Hepatocyte (in vitro differentiated cells): ENCODE measurements at regions not wholly inside any gene's neighbourhood (a gene's known extent, or its start where the extent isn't known, plus 50 kb on each side); places are given as distances from the start of the nearest gene placed in this dataset.

Experiments
- DNase-seq: peaks from one replicate; pipeline ENCODE4 v3.0.0-alpha.2; 2016; ENCODE audit warnings: low spot score
- H2AFZ ChIP-seq: fragments of 200-600 bp; sonication (generic); 2 replicates; pipeline ENCODE4 v1.6.0; 2016; ENCODE audit warnings: antibody characterized with exemption, mild to moderate bottlenecking
- H3K27ac ChIP-seq: fragments of 200-600 bp; sonication (generic); 2 replicates; pipeline ENCODE4 v1.5.1; 2016; ENCODE audit warnings: mild to moderate bottlenecking
- H3K27me3 ChIP-seq: fragments of 200-600 bp; sonication (generic); 2 replicates; pipeline ENCODE4 v1.6.1; 2016
- H3K36me3 ChIP-seq: fragments of 200-600 bp; sonication (generic); replicated peaks from 2 replicates; pipeline ENCODE4 v1.5.1; 2016; ENCODE audit warnings: low read depth; ENCODE audit not compliant: insufficient read depth
- H3K4me1 ChIP-seq: fragments of 200-600 bp; sonication (generic); 2 replicates; pipeline ENCODE4 v1.5.1; 2016; ENCODE audit warnings: mild to moderate bottlenecking, moderate library complexity; ENCODE audit not compliant: insufficient read depth
- H3K4me2 ChIP-seq: fragments of 200-600 bp; sonication (generic); 2 replicates; pipeline ENCODE4 v1.6.0; 2016
- H3K4me3 ChIP-seq: fragments of 200-600 bp; sonication (generic); 2 replicates; pipeline ENCODE4 v1.5.1; 2016; ENCODE audit warnings: mild to moderate bottlenecking
- H3K79me2 ChIP-seq: fragments of 200-600 bp; sonication (generic); 2 replicates; pipeline ENCODE4 v1.6.0; 2017; ENCODE audit warnings: mild to moderate bottlenecking
- H3K9me2 ChIP-seq: fragments of 200-600 bp; sonication (generic); replicated peaks from 2 replicates; pipeline ENCODE4 v1.6.0; 2017; ENCODE audit warnings: mild to moderate bottlenecking; ENCODE audit not compliant: insufficient read depth
- H3K9me3 ChIP-seq: fragments of 200-600 bp; sonication (generic); 2 replicates; pipeline ENCODE4 v1.5.1; 2016; ENCODE audit warnings: low read depth, mild to moderate bottlenecking
- H4K20me1 ChIP-seq: fragments of 200-600 bp; sonication (generic); 2 replicates; pipeline ENCODE4 v1.6.0; 2016; ENCODE audit warnings: mild to moderate bottlenecking; ENCODE audit not compliant: insufficient read depth, poor library complexity, severe bottlenecking
- EZH2 ChIP-seq: fragments of 200-600 bp; sonication (generic); IDR thresholded peaks from 2 replicates; pipeline ENCODE4 v1.6.1; 2016; ENCODE audit warnings: antibody characterized with exemption, mild to moderate bottlenecking, borderline replicate concordance
- EZH2phosphoT487 ChIP-seq: fragments of 200-600 bp; sonication (generic); IDR thresholded peaks from one replicate; pipeline ENCODE4 v1.6.1; 2018; ENCODE audit warnings: antibody characterized with exemption, mild to moderate bottlenecking, low read depth, moderate library complexity; ENCODE audit not compliant: unreplicated experiment, severe bottlenecking
- whole genome bisulfite sequencing: methylation state at CpG from one replicate; pipeline ENCODE4 v1.1.6; 2016; ENCODE audit warnings: low lambda C conversion rate; ENCODE audit errors: missing lambda C conversion rate; 5-methylcytosine and 5-hydroxymethylcytosine counted together
- TF ChIP-seq, protein P1 (sequence below): fragments of 200-600 bp; sonication (generic); IDR thresholded peaks from 2 replicates; pipeline ENCODE4 v1.5.1; 2016; ENCODE audit warnings: antibody characterized with exemption, mild to moderate bottlenecking; ENCODE audit not compliant: poor library complexity

- H3K27ac ChIP-seq = no peak overlapping the region
- no peaks in the 10 kb centered on the region for H3K27me3 ChIP-seq
- WGBS = 69% methylated on average over 3 of the region's 3 CpGs
- no peak overlapping the region for H2AFZ ChIP-seq
- H3K4me1 ChIP-seq = no peaks in the 10 kb centered on the region
- TF ChIP-seq EZH2 (no peak), EZH2phosphoT487 (no peak)
- TF ChIP-seq, protein P1, sequence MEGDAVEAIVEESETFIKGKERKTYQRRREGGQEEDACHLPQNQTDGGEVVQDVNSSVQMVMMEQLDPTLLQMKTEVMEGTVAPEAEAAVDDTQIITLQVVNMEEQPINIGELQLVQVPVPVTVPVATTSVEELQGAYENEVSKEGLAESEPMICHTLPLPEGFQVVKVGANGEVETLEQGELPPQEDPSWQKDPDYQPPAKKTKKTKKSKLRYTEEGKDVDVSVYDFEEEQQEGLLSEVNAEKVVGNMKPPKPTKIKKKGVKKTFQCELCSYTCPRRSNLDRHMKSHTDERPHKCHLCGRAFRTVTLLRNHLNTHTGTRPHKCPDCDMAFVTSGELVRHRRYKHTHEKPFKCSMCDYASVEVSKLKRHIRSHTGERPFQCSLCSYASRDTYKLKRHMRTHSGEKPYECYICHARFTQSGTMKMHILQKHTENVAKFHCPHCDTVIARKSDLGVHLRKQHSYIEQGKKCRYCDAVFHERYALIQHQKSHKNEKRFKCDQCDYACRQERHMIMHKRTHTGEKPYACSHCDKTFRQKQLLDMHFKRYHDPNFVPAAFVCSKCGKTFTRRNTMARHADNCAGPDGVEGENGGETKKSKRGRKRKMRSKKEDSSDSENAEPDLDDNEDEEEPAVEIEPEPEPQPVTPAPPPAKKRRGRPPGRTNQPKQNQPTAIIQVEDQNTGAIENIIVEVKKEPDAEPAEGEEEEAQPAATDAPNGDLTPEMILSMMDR = no peak
- H3K36me3 ChIP-seq = no peaks in the 10 kb centered on the region
- DNase-seq = no peak
- H3K9me3 ChIP-seq = no peaks in the 10 kb centered on the region
- H3K79me2 ChIP-seq = no peaks in the 10 kb centered on the region
- H3K9me2 ChIP-seq = no peaks in the 10 kb centered on the region
- no peak overlapping the region for H3K4me3 ChIP-seq
- no peak overlapping the region for H3K4me2 ChIP-seq
- no peaks in the 10 kb centered on the region for H4K20me1 ChIP-seq
Measured at GRCh38 chr11:39205236-39205995, 2254.0 kb downstream of the LRRC4C start.

DNA sequence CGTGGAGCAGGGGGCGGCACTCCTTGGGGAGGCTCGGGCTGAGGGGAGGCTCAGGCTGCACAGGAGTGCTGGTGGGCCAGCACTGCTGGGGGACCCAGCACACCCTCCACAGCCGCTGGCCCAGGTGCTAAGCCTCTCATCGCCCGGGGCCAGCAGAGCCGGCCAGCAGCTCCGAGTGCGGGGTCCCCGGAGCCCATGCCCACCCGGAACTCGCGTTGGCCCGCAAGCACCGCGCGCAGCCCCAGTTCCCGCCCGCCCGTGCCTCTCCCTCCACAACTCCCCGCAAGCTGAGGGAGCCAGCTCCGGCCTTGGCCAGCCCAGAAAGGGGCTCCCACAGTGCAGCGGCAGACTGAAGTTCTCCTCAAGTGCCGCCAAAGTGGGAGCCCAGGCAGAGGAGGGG is 2266.8 kb downstream of the LRRC4C start:
- Histone ChIP-seq H3K9me3 (no peaks in the 10 kb centered on the region), H3K36me3 (no peaks in the 10 kb centered on the region), H3K9me2 (no peaks in the 10 kb centered on the region), H3K27me3 (no peaks in the 10 kb centered on the region), H3K27ac (no peak overlapping the region), H3K4me1 (no peaks in the 10 kb centered on the region), H3K4me2 (no peak overlapping the region), H3K4me3 (no peak overlapping the region), H2AFZ (no peak overlapping the region), H4K20me1 (no peaks in the 10 kb centered on the region), H3K79me2 (no peaks in the 10 kb centered on the region)
- no peak for DNase-seq
- WGBS = 98% methylated on average over 5 of the region's 24 CpGs
- TF ChIP-seq, protein P1 = no peak
- TF ChIP-seq EZH2phosphoT487 = no peak
- no peak for TF ChIP-seq EZH2

GRCh38 chr11:39190751-39191150 is 2268.7 kb downstream of the LRRC4C start:
- TF ChIP-seq EZH2phosphoT487 (no peak), EZH2 (no peak)
- TF ChIP-seq, protein P1 = no peak
- Histone ChIP-seq H2AFZ (no peak overlapping the region), H3K4me2 (no peak overlapping the region), H3K4me1 (no peaks in the 10 kb centered on the region), H3K9me3 (no peaks in the 10 kb centered on the region), H3K27me3 (no peaks in the 10 kb centered on the region), H3K27ac (no peak overlapping the region), H3K9me2 (no peaks in the 10 kb centered on the region), H4K20me1 (no peaks in the 10 kb centered on the region), H3K4me3 (no peak overlapping the region), H3K36me3 (no peaks in the 10 kb centered on the region), H3K79me2 (no peaks in the 10 kb centered on the region)
- no peak for DNase-seq
- WGBS = 36% methylated on average over 2 of the region's 2 CpGs

DNA sequence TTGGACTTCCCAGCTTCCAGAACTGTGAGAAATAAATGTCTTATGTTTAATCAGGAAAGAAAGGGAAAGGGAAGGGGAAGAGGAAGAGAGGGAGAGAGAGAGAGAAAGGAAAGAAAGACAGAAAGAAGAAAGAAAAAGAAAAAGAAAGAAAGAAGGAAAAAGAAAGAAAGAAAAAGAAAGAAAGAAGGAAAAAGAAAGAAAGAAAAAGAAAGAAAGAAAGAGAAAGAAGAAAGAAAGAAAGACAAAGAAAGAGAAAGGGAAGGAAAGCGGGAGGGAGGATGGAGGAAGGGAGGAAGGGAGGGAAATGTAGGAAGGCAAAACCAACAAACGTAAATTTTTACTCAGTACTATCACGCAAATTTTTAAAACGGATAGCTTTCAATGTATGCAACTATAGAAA is 2281.8 kb downstream of the LRRC4C start:
- H3K9me3 ChIP-seq = no peaks in the 10 kb centered on the region
- no peak overlapping the region for H3K4me3 ChIP-seq
- no peak for DNase-seq
- H2AFZ ChIP-seq = no peak overlapping the region
- no peak overlapping the region for H3K27ac ChIP-seq
- no peaks in the 10 kb centered on the region for H3K4me1 ChIP-seq
- H3K4me2 ChIP-seq = no peak overlapping the region
- WGBS = 94% methylated on average over 3 of the region's 4 CpGs
- H3K79me2 ChIP-seq = no peaks in the 10 kb centered on the region
- H3K27me3 ChIP-seq = no peaks in the 10 kb centered on the region
- no peaks in the 10 kb centered on the region for H3K9me2 ChIP-seq
- H4K20me1 ChIP-seq = no peaks in the 10 kb centered on the region
- no peaks in the 10 kb centered on the region for H3K36me3 ChIP-seq
- TF ChIP-seq, protein P1 = no peak
- no peak for TF ChIP-seq EZH2
- no peak for TF ChIP-seq EZH2phosphoT487
